ENCODE measurements at regions not wholly inside any gene's neighbourhood (a gene's known extent, or its start where the extent isn't known, plus 50 kb on each side); places are given as distances from the start of the nearest gene placed in this dataset.

- Histone ChIP-seq H3K27ac (no peak overlapping the region), H3K4me3 (no peak overlapping the region)
Measured at GRCh38 chr1:115429241-115429640, 91.2 kb upstream of the NGF start.

- H3K27ac ChIP-seq = no peak overlapping the region
- H3K4me3 ChIP-seq = no peak overlapping the region
Measured at GRCh38 chr1:115428676-115429075, 90.6 kb upstream of the NGF start.

- Histone ChIP-seq H3K4me3 (no peak overlapping the region), H3K27ac (peak overlapping the region in 1 of 21 experiments; percentile 10)
Measured at GRCh38 chr1:115428256-115428655, 90.2 kb upstream of the NGF start.

GRCh38 chr1:115426956-115427355 lies 88.9 kb upstream of the NGF start:
- no peak overlapping the region for H3K4me3 ChIP-seq
- no peak overlapping the region for H3K27ac ChIP-seq

GRCh38 chr1:115426231-115426771 lies 88.3 kb upstream of the NGF start:
- no peak overlapping the region for H3K4me3 ChIP-seq
- H3K27ac ChIP-seq = no peak overlapping the region

GRCh38 chr1:115425442-115425841 lies 87.4 kb upstream of the NGF start:
- no peak overlapping the region for H3K27ac ChIP-seq
- no peak overlapping the region for H3K4me3 ChIP-seq

- Histone ChIP-seq H3K27ac (no peak overlapping the region), H3K4me3 (no peak overlapping the region)
Measured at GRCh38 chr1:115423776-115424175, 85.7 kb upstream of the NGF start.

- H3K27ac ChIP-seq = no peak overlapping the region
- no peak overlapping the region for H3K4me3 ChIP-seq
Measured at GRCh38 chr1:115419571-115419970, 81.5 kb upstream of the NGF start.

GRCh38 chr1:115413621-115414020 lies 75.6 kb upstream of the NGF start:
- Histone ChIP-seq H3K27ac (no peak overlapping the region), H3K4me3 (no peak overlapping the region)

GRCh38 chr1:115413208-115413607 lies 75.2 kb upstream of the NGF start:
- Histone ChIP-seq H3K4me3 (no peak overlapping the region), H3K27ac (no peak overlapping the region)

- Histone ChIP-seq H3K27ac (no peak overlapping the region), H3K4me3 (no peak overlapping the region)
Measured at GRCh38 chr1:115412733-115413132, 74.7 kb upstream of the NGF start.

- no peak overlapping the region for H3K27ac ChIP-seq
- no peak overlapping the region for H3K4me3 ChIP-seq
Measured at GRCh38 chr1:115412286-115412685, 74.2 kb upstream of the NGF start.

GRCh38 chr1:115411371-115412063 lies 73.5 kb upstream of the NGF start:
- Histone ChIP-seq H3K4me3 (no peak overlapping the region), H3K27ac (peak overlapping the region in 5 of 21 experiments; percentile 17 to 28 (median 24))

GRCh38 chr1:115409094-115410015 lies 71.3 kb upstream of the NGF start:
- H3K27ac ChIP-seq = no peak overlapping the region
- no peak overlapping the region for H3K4me3 ChIP-seq

GRCh38 chr1:115408533-115408932 lies 70.5 kb upstream of the NGF start:
- no peak overlapping the region for H3K27ac ChIP-seq

GRCh38 chr1:115404911-115405310 lies 66.9 kb upstream of the NGF start:
- Histone ChIP-seq H3K4me3 (no peak overlapping the region), H3K27ac (no peak overlapping the region)

More at GRCh38 chr1:115408533-115408932, 70.5 kb upstream of the NGF start:
- no peak overlapping the region for H3K4me3 ChIP-seq

- Histone ChIP-seq H3K27ac (no peak overlapping the region), H3K4me3 (no peak overlapping the region)
Measured at GRCh38 chr1:115402753-115403184, 64.7 kb upstream of the NGF start.

GRCh38 chr1:115401676-115402075 lies 63.6 kb upstream of the NGF start:
- Histone ChIP-seq H3K4me3 (no peak overlapping the region), H3K27ac (no peak overlapping the region)

GRCh38 chr1:115400891-115401290 lies 62.8 kb upstream of the NGF start:
- no peak overlapping the region for H3K4me3 ChIP-seq

GRCh38 chr1:115400426-115400825 lies 62.4 kb upstream of the NGF start:
- H3K27ac ChIP-seq = no peak overlapping the region
- H3K4me3 ChIP-seq = no peak overlapping the region

More at GRCh38 chr1:115400891-115401290, 62.8 kb upstream of the NGF start:
- H3K27ac ChIP-seq = no peak overlapping the region

GRCh38 chr1:115398745-115399144 lies 60.7 kb upstream of the NGF start:
- Histone ChIP-seq H3K4me3 (no peak overlapping the region), H3K27ac (no peak overlapping the region)
